Islet precursor cell (in vitro differentiated cells): ENCODE measurements at regions not wholly inside any gene's neighbourhood (a gene's known extent, or its start where the extent isn't known, plus 50 kb on each side); places are given as distances from the start of the nearest gene placed in this dataset.

Experiments
- DNase-seq: peaks from one replicate; pipeline ENCODE4 v3.0.0-alpha.2; 2018

GRCh38 chr9:18359335-18359734 lies 114.6 kb upstream of the ADAMTSL1 start:
- DNase-seq, result no peak

GRCh38 chr9:18360005-18360404 lies 113.9 kb upstream of the ADAMTSL1 start:
- no peak for DNase-seq

GRCh38 chr9:18361646-18362045 lies 112.3 kb upstream of the ADAMTSL1 start:
- DNase-seq, result no peak

- DNase-seq, result no peak
These were observed 111.8 kb upstream of the ADAMTSL1 start for GRCh38 chr9:18362166-18362565.

- no peak for DNase-seq
These were observed 110.9 kb upstream of the ADAMTSL1 start for GRCh38 chr9:18362901-18363685.

GRCh38 chr9:18365651-18366050 lies 108.3 kb upstream of the ADAMTSL1 start:
- no peak for DNase-seq

- no peak for DNase-seq
These were observed 107.8 kb upstream of the ADAMTSL1 start for GRCh38 chr9:18366184-18366583.

- DNase-seq, result no peak
These were observed 105.7 kb upstream of the ADAMTSL1 start for GRCh38 chr9:18368206-18368605.

- DNase-seq, result no peak
These were observed 102.8 kb upstream of the ADAMTSL1 start for GRCh38 chr9:18371141-18371540.

- no peak for DNase-seq
These were observed 102.3 kb upstream of the ADAMTSL1 start for GRCh38 chr9:18371621-18372020.

- DNase-seq, result no peak
These were observed 94.7 kb upstream of the ADAMTSL1 start for GRCh38 chr9:18379073-18379811.

GRCh38 chr9:18382243-18382642 lies 91.7 kb upstream of the ADAMTSL1 start:
- DNase-seq, result no peak

- DNase-seq, result no peak
These were observed 89.9 kb upstream of the ADAMTSL1 start for GRCh38 chr9:18384066-18384465.

GRCh38 chr9:18385696-18386490 lies 88.1 kb upstream of the ADAMTSL1 start:
- DNase-seq, result no peak

GRCh38 chr9:18390393-18390792 lies 83.6 kb upstream of the ADAMTSL1 start:
- DNase-seq, result no peak

- peak; percentile 56 for DNase-seq
These were observed 80.4 kb upstream of the ADAMTSL1 start for GRCh38 chr9:18393340-18394130.

- no peak for DNase-seq
These were observed 79.1 kb upstream of the ADAMTSL1 start for GRCh38 chr9:18394847-18395351.

GRCh38 chr9:18396102-18396728 lies 77.7 kb upstream of the ADAMTSL1 start:
- DNase-seq, result no peak

GRCh38 chr9:18397076-18397475 lies 76.9 kb upstream of the ADAMTSL1 start:
- no peak for DNase-seq

GRCh38 chr9:18398038-18398437 lies 75.9 kb upstream of the ADAMTSL1 start:
- no peak for DNase-seq

GRCh38 chr9:18404434-18405029 lies 69.4 kb upstream of the ADAMTSL1 start:
- no peak for DNase-seq

GRCh38 chr9:18405240-18405639 lies 68.7 kb upstream of the ADAMTSL1 start:
- DNase-seq, result no peak
